Stimulated activated CD8-positive, alpha-beta memory T cell treated with anti-CD3 and anti-CD28 coated beads, Interleukin-4, amount 100 ng/mL, for 1 hour (primary cell): ENCODE measurements at regions not wholly inside any gene's neighbourhood (a gene's known extent, or its start where the extent isn't known, plus 50 kb on each side); places are given as distances from the start of the nearest gene placed in this dataset.

ENCODE experiments used
- DNase-seq, 2 donors: peaks; one replicate each; pipeline ENCODE4 v3.0.0-alpha.2; 2020; ENCODE audit warnings: low read depth in 2 of 2, low spot score in 1 of 2

DNA sequence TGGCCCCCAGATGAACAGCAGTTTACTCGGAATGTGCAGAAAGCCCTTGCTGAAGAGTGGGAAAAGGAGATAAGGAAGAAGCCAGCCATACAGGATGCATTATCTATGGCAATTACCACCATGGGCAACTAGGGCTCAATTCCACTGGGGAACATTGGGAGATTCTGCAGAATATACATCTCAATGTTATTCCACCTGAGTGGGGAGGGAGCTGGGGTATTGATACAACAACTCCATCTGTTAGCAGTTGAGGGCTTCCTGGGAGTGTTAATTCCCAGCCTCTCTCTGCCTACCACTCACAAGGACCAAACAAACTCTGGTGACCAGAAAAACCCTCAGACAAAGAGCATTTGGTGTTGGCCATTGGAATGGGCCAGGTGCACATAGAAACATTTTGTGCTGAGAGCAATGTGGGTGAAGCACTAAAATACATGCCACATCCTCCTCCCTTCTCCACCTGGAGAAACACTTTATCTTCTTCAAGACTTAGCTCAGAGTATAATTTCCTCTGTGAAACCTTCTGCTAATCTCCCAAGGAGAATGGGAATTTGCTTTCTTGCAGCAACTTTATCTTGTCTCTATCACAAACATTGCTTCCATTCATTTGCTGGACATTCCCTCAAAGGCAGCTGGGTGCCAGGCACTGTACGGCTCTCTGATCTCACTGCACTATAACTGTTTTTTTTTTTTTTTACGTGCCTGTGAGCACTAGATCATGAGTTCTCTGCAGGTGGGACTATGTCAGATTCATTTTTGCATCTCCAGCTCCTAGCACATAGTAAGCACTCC is 292.2 kb downstream of the MN1 start:
- no peak for DNase-seq

DNA sequence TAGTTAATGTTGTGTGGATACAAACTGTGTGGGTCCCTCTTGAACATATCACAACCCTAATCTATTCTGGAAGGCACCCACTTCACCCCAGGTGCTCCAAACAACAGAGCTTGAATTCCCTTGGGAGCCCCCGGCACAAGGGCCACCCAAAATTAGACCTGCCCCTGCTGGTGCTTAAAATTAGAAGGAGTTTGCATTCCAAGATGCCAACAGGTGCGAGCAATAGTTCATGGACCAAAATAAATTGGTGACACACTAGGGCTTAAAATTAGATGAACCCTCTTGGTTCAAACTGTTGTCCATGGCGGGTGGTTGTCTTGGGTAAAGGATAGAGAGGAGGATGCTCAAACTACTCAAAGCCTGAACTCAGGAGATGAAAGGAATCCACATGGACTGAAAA is 291.5 kb downstream of the MN1 start:
- no peak for DNase-seq

DNA sequence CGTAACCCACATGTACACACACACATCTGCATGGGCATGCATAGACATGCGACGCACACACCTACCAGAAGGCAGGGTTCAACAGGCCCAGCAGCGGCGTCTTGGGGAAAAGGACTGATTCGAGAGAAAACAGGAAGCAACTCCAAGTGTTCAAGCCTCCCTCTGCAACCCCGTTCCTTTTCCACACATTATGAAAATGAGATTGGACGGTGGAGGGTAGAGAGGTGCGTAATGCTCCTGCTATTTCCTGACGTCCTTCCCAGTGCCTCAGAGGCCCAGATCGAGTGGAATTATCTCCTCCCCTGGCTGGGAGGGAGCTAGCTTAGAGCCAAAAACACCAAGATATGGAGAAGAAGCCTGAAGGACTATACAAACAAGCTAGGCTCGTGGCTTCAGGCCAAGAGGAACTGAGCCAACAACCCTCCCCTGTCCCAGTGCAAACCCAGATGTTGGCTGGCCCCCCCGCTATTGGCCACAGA is 289.2 kb downstream of the MN1 start:
- no peak for DNase-seq

DNA sequence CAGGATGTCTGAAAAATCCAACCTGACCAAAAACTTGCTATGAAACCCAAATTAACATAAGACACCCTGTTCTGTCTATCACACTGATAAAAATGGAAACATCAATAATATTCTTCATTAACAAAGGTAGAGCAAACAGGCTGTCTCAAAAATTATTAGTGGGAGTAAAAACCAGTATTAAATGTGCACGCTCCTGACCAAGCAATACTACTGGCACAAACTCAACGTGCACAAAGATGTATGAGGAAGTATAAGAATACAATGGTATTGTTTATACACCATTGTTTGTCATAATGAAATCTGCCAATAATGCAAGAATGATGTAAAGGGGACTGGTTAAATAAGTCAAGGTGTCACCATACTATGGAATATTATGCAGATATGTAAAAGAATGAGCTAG is 288.5 kb downstream of the MN1 start:
- DNase-seq = no peak

DNA sequence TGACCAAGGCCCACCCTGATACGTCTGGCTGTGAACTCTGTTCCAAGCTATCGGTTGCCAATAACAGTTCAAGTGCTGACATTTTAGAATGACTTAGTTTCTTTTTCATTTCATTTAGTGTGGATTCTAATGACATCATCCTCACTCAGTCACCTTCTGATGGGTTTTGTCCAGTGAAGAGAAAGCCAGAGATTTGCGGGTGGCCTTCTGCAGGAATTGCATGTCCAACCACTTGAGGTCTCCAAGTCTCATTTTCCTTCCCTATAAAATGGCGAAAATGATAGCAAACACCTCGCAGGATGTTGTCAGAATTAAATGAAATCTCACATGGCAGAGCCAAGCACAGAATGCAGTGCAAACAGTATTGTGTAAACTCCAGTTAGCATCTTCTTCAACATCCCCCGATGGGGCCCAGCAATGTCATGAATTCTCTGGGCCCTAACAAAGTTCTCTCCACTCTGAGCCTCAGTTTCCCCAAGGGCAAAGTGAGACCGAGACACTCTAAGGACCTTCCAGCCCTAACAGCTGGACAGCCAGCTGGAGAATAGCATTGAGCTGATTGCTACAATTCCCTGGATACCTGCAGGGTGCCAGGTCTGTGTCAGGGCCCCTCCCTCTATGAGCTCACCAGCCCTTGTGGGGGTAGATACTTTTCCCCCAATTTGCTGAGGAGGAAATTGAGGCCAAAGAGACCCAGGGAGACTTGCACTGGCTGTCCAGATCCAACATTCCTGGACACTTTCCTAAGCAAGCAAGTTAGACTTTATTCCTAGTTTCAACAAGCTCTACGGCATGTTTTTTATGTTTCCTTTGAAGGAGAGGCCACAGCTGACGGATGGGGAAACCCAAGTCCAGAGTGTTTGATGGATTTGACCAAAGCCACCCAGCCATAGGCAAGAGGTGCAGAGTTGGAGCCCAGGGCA is 286.7 kb downstream of the MN1 start:
- no peak for DNase-seq

DNA sequence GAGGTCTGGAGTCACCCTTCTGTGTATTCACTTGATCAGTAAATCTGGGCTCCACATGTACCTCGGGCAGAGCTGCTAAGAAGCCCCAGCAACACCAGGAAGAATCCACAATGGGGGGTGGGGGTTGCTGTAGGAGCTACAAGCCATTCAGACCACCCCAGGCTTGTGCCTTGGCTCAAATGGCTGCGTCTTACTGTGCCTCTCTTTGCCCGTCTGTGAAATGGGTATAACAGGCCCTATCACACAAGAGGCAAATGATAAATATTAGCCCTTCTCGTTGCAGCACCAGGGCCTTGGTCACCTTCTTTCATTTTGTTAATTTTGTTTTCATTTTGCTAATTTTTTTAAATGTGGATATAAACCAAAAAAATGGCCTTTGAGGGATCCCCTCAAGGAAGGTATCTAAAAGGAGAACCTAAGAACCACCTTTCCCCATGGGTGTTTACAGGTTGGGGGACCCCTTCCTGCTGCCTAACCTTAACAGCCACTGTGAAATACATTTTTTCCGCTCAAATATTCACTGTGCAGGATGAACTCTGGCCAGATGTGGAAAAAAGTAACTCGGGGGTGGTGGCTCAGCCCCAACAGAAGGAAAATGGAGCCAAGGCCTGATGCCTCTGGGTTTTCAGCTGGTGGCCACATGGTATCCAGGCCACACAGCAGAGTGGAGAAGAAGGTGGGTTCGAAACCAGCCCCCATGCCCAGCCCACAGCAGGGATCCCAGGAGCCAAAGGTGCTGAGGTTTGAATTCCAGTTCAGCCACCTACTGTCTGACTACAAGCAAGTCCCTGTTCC is 284.0 kb downstream of the MN1 start:
- DNase-seq = no peak

DNA sequence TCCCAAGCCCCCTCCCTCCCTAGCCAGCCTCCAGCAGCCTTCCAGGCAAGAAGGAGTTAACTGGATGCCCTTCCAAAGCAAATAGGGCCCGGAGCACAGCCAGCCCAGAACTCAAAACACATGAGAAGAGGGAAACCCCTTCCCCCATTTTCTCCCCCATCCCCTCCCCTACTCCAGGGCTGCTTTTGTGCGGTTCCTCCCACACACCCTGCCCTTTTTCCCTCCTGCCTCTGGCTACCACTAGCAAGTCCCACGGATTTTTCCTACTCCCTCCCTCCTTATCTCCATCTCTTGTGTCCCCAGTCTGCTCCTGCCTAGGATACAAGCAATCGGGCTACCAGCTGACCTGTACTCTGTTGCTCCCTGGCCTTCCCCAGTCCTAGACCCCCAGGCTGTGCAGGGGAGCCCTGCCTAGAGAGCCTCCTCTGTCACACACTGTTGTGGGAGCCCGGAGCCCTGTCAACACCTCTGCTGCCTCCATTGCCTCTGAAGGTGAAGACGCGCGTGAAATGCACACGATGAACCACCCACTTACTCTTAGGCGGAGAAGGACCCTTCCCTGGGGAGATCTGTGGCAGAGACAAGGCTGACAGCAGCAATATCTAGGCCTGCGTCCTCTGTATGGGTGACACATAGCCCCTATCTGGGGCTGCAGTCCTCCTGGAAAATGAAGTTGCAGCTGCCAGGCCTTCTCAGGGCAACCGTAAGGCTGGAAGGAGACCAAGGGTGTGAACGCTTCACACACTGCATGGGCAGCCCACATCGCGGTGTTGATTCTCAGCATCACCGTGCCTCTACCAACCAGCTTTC is 282.8 kb downstream of the MN1 start:
- no peak for DNase-seq

DNA sequence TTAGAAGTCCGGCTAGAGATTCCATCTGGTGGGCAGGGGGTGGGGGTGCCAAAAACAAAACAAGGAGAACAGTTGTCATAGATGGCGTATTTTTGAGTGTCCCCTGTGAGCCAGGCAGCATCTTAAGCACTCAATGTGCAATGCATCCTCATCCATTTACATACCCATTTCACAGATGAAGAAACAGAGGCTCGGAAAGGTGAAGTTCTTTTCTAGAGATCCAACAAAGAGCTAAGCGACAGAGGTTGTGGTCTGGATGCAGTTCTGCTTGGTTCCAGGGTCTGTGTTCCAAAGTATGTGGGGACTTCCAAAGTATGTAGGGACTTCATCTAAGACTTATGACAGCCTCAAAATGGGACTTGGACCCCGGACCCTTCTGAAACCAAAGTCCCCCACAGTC is 277.8 kb downstream of the MN1 start:
- DNase-seq = no peak

DNA sequence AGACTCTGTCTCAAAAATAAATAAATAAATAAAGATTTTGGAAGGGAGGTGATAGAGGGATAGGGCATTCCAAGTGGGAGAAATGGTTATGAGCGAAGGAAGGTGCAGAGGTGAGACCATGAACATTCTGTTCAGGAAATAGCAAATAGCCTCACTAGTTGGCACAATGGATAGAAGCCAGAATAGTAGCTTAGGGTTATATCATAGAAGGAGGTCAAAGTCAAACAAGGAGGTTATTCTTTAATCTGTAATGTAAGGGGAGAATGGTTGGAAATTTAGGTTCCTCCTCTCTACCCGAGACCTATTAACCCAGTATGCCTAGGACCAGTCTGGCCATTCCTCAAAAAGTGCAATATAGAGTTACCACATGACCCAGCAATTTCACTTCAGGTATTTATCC is 275.8 kb downstream of the MN1 start:
- DNase-seq = no peak

DNA sequence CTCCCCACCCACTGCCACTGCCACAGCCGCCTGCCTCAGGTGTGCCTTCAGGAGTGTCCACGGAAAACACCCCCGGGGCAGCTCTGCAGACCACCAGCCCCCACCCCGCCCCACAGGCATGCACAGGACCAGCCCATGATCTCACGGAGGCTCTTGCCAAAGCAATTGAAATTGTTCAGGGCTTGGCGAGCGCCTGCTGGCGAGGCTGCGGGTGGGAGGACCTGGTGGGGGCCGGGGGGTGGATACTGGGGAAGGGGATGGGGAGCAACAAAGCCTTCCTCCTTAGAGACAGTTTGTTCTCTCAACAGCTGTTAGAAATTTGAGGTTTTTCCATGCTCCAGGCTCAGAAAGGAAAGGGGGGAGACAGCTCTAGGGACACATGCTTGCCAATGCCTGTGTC is 274.7 kb downstream of the MN1 start:
- no peak for DNase-seq

DNA sequence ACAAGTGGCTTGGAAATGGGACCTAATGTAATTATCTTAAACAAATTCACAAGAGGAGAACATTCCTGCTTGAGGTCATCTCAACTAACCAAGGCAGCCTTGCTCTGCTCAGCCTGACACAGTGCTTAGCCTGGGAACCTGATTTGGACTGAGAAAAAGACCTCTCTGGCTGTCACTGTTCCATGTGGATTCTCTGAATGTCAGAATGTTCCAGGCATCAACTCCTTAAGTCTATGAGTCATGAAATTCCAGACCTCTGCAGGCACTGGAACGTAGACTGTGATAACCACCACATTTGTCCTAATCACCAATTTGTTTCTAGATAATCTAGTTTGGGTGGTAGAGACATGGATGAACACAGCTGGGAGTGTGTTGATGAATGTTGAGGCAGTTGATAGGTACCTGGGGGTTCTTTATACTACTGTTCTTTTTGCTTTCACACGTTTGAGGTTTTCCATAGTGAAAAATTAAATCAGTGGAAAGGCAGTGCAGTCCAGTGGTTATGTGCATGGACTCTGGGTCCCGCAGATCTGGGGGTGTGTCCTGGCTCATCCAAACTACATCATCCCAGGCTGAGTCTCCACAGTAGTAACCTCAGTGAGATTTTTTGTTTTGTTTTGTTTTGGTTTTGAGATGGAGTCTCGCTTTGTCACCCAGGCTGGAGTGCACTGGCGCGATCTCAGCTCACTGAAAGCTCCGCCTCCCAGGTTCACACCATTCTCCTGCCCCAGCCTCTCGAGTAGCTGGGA is 269.6 kb downstream of the MN1 start:
- DNase-seq = no peak

DNA sequence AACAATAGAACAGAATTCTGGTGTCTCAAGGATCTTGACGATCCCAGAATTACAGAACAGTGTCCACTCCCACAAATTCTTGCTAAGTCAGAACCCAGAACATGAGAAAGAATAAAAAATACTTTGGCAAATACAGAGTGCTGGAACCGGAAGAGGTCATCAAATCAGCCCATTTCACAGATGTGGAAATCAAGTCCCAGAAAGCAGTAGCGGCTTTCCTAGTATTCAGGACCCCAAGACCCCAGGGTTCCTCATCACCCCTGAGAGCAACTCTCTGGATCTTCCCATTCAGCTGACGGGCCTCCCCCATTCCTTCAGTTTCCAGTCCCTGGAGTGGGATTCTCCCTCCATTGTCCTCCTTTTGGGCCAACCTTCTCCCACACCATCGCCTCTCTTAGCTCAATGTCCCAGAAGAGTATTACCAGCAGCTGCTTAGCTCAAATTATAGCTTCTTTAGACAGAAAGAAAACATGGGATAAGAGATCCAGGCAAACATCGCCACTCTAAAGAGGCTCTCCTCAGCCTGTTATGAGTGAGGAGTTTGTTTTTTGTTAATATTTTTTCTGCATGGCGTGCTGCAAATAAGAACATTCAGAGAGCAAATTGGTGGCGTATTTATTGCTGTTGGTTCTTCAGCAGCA is 268.3 kb downstream of the MN1 start:
- DNase-seq = no peak

DNA sequence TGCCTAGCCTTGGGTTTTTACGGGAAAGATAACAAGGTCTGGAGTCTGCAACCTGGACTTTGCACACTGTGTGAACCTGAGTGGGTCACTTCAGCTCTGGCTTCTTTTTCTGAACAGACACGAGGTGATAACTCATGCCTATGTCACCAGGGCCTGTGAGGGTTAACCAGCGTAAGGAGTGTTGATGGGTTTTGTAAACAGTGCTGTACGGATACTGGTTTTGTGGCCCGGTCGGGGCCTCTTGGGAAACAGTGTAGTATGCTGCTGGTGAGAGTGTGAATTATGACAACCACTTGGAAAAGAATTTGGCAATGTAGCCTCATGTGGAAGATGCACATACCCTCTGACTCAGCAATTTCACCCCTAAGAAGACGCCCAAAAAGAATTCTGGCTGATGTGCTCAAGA is 266.8 kb downstream of the MN1 start:
- no peak for DNase-seq

DNA sequence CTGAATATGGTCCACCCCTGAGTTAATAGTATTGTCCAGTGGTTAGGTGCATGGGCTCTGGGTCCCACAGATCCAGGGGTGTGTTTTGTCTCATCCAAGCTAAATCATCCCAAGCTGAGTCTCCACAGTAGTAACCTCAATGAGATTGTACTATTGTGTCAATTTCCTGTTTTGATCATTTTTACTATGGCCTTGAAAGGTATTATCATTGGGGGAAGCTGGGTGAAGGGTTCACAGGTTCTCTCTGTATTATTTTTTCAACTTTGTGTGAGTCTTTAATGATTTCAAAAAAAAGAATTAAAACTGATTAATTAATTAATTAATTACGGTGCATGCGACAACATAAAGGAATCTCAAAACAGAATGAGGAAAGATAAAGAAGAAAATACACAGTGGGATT is 266.1 kb downstream of the MN1 start:
- no peak for DNase-seq

DNA sequence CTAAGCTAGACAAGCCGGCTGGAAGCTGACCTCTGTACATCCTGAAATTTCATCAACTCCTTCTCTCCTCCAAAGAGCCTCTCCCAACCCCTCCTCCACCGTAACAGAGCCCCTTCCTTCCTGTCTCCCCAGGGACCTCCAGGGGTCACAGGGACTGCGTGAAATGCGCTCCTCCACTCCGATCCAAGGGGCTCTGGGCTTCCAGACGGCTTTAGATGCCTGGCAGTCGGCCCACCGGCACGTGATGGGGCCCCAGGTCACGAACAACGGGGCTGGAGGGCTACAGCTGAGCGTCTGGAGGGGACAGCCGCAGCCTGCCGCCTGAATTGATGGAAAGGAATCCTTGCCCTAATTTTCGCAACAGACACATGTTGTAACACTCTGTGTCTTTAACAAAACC is 264.1 kb downstream of the MN1 start:
- DNase-seq = no peak

DNA sequence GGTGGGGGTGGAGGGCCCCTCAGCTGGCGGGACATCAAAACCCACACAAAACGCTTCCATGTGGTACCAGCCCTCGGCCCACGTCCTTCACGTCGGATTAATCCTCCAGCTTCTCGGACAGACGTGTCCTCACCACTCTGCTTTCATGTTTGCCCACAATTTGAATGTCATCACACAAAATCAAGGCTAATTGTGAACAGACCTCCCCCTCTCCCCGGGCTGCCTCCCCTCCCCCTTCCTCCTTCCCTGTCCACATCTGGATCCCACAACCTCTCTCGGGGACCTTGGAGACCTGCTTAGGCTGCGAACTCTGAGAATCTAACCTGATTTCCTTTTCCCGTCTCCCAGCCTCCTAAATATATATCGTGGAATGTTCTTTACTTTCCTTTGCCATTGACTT is 262.9 kb downstream of the MN1 start:
- DNase-seq = no peak

DNA sequence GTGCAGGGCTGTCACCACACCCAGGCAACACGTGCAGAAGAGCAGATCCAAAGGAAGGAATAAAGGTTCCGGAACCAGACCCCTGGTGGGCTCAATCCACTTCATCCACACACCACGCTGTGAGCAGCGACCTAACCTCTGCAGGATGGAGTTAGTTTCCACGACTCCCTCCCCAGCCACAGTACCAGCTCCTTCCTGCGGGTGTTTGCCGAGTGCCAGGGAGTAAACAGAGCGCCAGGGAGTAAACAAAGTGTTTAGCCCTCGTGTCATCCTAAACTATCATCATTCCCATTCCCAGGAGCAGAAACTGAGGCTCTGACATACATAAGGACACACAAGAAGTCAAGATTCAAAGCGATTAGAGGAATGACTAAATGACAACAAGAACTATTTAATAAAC is 261.3 kb downstream of the MN1 start:
- no peak for DNase-seq

DNA sequence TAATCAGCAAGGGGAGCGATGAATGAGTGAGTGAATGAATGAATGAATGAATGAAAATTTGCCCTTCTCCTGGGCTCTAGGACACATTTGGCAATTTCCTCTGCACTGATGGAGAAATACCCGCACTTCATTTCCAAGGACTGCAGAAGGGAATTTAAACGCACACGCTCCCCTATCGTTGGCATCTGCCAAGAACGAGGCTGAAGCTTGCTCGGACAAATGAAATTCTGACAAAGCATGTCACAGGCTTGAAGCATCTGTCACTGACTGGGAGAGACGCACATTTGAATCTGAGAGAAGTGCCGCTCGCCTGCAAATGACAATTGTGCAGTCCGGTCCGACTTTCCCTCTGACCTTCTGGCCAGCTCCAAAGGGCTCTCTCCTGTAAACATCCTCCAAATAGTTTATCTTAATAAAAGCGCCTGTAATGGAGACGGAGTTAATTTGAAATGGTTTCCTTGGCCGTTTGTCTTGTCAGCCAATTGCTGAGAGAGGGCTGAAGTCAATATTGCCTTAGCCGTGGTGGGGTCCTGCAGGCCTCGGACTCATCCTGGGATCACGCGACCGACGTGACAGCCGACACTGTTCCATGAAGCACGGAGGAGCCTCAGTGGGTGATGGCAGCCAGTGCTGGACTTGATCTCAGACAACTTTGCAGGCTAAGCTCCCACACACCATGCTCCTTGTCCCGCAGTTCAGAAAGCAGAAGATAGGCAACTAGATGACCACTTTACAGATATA is 260.7 kb downstream of the MN1 start:
- DNase-seq = no peak

DNA sequence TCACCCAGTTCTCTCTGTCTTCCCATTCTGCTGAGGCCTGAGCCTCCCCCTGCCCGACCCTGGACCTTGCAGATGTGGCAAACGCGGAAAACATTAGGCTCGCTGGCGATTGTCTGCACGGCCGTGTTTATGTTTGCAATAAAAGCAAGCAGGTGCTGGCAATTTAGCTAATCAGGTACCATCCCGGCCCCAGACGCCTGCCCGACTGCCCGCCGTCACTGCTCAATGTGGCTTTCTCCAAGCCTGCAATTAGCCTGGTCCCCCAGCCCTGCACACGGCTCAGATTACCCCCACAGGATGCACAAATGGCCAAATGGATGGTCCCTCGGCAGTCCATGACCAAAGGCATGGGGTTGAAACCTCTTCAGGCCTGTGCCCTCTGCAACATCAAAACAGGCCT is 259.7 kb downstream of the MN1 start:
- no peak for DNase-seq
